GM18502 (cell line): ENCODE measurements at regions not wholly inside any gene's neighbourhood (a gene's known extent, or its start where the extent isn't known, plus 50 kb on each side); places are given as distances from the start of the nearest gene placed in this dataset.

Experiments
- ATAC-seq: cut with Tn5 transposase; IDR thresholded peaks from one replicate; pipeline ENCODE4 v1.9.1; 2021; ENCODE audit warnings: mild to moderate bottlenecking; ENCODE audit not compliant: unreplicated experiment, poor library complexity

DNA sequence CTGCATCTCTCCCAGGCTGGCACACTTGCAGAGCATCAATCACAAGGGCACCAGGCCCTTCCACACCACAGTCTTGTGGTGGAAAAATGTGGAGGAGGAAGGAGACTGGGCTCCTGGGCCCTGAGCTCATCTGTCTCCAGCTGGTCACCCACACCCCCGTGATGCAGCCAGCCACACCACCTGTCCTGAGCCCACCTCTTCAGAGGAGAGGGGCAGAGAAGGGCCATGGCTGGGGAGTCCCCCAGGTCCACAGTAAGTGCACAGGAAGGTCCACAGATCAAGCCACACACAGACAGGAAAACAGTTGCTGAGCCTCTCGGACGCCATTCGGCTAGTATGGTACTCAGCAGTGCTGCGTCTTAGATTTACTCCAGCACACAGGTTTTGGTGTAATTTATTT lies 203.5 kb upstream of the SALL3 start:
- no peak for ATAC-seq

DNA sequence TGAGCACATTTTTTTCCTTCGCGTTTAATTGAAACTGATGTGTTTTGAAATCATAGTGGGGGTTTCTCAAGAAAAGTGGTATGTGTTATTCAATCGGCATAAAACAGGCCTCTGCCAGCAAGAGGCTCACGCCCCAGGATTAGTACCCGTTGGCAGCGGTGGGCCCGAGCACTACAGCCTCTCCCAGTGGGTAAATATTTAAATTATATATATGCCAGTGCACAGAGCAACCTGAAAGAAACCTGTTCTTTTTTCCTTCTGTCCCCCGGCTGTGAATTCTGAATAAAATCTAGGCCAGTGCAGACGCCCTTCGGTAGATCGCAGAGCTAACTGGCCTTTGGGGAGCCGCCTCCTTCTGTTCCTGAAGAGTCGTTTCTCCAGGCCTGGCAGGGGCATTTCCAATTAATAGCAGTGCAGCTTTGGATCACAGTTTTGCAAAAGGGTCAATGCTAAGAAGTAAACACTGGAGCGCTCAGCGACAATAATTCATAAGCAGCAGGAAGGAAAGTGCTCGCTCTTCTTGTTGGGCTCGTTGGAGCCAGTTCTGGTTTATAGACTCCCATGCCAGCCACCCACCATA lies 202.8 kb upstream of the SALL3 start:
- no peak for ATAC-seq

- ATAC-seq = no peak
Observed at GRCh38 chr18:78777992-78778391, 201.6 kb upstream of the SALL3 start.

GRCh38 chr18:78778651-78779050 lies 201.0 kb upstream of the SALL3 start:
- ATAC-seq = no peak

DNA sequence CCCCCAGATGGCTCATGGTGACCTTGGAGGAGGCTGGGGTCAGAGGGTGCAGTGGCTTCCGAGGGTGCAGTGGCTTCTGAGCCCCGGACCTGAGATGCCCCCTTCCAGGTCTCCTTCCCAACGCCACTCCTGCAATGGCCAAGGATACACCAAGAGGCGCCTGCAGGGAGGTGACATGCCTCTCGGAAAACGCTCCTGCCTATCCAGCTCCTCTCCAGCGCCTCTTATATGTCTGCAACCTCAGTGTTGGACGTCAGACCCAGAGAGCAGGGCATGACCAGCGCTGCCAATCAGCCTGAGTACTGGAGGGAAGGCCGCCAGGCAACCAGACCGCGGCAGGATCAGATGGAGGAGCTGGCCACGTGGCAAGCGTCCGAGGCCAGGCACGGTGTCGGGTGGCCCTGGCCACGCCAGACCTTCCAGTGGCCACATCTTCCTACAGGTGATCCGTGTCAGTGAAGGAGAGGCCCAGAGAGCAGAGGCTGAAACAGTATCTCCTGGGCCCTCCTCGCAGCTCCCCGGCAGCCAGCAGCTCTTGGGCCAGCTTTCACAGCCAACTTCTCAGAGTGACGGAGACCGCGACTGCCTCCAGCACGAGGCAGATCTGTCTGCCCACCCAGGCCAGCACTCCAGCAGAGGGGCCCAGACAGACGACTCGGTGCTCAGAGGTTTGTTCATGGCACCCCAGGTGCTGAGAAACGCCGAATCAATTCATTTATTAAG lies 199.5 kb upstream of the SALL3 start:
- no peak for ATAC-seq

GRCh38 chr18:78780719-78781600 lies 198.7 kb upstream of the SALL3 start:
- ATAC-seq = no peak

DNA sequence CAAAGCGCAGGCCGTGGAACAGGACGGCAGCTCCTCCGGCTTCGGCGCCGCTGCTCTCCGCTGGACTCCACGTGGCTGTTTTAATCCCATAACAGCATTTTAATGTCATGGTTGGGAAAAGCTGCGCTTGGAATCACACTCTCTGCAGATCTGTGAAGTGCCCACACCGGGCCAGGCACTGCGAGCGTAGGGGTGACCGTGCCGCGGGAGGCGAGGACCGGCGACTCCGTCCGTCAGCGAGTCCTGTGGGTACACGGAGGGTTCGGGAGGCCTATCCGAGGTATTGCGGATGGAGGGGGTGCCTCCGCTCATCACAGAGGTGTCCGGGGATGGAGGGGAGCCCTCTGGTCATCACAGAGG lies 198.0 kb upstream of the SALL3 start:
- no peak for ATAC-seq

DNA sequence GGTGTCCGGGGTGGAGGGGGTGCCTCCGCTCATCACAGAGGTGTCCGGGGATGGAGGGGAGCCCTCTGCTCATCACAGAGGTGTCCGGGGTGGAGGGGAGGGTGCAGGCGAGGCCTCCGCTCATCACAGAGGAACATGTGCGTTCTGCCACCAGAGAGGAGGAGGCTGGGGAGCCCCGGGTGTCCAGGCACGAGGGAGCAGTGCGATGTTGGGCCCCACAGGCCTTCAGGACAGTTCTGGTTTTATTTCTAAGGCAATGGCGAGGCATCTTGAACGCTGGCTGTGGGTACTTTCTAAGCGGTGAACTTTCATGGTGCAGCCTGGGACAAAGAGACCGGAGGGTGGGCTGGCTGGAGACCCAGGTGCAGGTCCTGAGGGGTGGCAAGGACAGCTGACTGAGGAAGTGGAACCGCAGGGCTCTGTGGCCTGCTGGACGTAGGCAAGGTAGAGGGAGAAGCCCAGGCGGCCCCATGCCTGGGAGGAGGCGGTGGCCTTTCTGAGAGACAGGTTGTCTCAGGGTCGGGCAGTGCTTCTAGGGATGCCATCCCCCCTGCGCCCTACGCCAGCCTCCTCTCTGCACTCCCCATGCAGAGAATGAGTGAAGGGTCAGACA lies 196.6 kb upstream of the SALL3 start:
- no peak for ATAC-seq

DNA sequence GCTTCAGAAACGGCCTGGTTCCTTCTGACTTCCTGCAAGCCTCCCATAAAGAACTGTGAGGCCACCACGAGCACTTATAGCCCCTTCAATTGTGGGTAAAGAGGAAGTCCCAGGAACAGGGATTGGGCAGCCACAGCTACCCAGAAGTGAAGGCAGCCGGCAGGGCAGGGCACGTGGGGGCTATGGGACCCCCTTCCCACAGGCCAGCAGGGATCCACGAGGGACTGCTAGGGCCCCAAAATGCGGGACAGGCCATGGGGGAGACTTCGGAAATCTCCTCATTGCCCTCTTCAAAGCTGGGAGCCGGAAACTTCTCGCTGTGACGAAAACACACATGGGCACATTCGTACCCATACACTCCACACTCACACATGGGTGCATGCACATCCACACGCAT lies 196.1 kb upstream of the SALL3 start:
- no peak for ATAC-seq

GRCh38 chr18:78784861-78785260 lies 194.8 kb upstream of the SALL3 start:
- ATAC-seq = no peak

DNA sequence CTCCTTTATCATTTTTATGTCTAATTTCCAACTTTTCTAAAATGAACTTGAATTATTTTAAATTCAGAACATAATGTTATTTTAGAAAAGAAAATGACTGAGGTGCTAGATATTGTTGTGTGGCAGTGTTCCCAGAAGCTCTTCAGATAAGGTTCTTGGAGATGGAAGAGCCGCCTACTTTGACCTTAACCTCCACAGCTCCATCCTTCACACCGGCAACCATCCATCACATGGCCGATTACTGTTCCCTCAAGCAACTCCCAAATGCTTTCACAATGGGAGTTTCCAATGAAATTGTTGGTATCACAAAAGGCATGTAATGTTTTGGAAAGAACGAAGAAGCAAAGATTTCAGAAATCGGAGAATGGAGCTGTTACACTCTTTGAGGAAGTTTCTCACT lies 193.9 kb upstream of the SALL3 start:
- no peak for ATAC-seq

- ATAC-seq = no peak
Observed at GRCh38 chr18:78786776-78787175, 192.8 kb upstream of the SALL3 start.

DNA sequence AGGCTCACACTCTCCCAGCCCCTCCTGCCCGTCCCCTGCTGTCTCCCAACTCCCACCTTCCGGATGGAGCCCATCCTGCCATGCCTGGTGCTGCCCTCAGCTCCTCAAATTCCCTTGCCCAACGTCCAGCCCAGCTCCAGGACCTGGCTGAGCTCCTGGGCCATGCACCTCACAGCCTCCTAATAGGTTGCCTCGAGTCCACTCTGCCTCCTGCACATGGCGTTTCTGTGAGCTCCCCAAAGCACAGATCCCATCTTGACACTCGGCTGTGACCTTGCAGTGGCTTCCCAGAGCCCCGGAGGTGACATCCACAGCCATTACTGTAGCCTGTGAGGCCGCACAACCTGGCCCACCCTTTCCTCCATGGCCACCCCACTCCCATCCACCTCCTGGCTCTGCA lies 191.9 kb upstream of the SALL3 start:
- ATAC-seq = no peak

DNA sequence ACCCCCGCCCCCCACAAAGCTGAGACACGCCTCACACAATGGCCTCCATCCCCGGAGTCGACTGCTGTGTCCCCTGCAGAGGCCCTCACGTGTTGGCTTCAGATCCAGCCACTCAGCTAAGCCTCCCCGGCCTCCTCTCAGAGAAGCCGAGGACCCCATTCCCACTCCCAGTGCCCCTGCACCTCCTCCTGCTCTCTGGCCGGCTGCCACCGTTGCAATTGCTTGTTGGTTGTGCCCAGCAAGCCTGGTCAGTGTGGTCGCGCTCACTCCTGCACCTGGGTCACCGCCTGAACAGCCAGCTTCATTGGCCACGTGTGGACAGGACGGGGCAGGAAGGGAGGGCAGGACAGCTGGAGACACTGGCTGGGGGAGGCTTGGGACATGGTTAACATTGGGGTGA lies 191.5 kb upstream of the SALL3 start:
- ATAC-seq = no peak

GRCh38 chr18:78789850-78790249 lies 189.8 kb upstream of the SALL3 start:
- no peak for ATAC-seq

GRCh38 chr18:78790511-78790910 lies 189.1 kb upstream of the SALL3 start:
- no peak for ATAC-seq

GRCh38 chr18:78790960-78791359 lies 188.7 kb upstream of the SALL3 start:
- ATAC-seq = no peak

DNA sequence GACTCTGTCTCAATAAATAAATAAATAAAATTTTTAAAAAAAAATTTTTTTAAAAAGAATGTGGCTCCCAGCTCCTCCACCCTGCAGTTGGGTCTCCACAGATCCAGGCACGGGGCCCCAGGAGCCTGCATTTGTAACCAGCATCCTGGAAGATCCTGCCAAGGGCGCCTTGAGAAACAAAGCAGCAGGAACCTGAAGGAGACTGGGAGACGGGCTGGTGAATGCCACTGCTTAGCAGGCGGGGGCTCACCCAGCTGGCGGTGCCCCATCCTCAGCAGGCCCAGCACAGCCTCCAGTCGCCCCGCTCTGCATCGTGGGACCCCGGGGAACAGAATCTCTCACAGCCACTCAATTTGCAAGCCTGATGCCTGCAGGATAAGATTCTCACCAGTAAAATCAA lies 187.5 kb upstream of the SALL3 start:
- ATAC-seq = no peak

DNA sequence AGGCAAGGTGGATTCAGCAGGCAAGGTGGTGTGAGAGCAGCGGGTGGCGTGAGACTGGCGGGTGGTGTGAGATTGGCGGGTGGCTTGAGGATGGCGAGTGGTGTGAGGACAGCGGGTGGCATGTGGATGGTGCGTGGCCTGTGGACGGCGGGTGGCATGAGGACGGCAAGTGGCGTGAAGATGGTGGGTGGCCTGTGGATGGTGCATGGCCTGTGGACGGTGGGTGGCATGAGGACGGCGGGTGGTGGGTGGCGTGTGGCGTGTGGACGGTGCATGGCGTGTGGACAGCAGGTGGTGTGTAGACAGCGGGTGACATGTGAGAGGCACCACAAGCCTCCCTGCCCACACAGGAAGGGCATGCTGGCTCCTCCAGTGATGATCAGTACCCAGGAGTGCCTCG lies 186.9 kb upstream of the SALL3 start:
- ATAC-seq = no peak

DNA sequence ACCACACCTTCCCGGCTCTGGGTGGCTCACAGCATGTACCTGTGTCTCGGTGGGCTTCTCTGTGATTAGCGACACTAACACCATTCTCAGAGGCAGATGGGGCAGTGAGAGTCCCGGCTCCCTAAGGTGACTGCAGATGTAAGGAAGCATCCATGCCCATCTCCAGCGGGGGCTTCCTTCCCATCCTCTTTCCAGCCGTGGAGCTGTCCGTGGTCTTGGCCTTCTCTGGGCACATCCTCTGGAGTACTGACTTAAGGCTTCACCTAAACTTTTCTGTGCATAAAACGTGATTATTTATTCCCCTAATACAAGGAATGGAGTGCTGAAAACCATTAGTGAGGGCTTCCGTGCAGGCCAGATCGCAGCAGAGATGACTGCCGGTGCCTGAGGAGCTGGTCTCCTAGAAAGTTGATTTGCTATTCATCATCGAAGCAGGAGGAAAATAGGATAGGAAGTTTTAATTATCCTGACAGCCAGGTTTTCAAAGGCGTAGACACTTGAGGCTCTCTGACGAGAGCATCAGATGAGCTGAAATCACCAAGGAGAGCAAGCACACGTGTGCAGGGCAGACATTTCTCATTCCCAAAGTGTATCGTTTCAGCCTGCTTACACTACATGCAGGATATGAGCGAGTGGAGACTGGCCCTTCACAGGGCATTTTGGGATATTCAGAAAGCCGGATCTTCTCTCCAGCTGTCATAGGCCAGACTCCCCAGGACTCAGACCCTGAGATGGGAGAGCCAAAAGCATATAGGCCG lies 186.1 kb upstream of the SALL3 start:
- no peak for ATAC-seq
